IMR-90 (cell line): ENCODE measurements at regions not wholly inside any gene's neighbourhood (a gene's known extent, or its start where the extent isn't known, plus 50 kb on each side); places are given as distances from the start of the nearest gene placed in this dataset.

Experiments
- ATAC-seq: fragments of 200-7000 bp; cut with Tn5 transposase; 2 replicates; pipeline ENCODE4 v1.9.1; 2020; ENCODE audit warnings: low read depth, mild to moderate bottlenecking, moderate library complexity
- BruUV-seq: library from RNA; stranded (reverse); fragments of 400-500 nt; replicated peaks from 2 replicates; lab custom pipeline; 2021; lab: Mats Ljungman, UMichigan
- CTCF ChIA-PET: fragments of 300-600 bp; formaldehyde crosslinking; extraction: SDS; loops from one replicate; lab custom pipeline; 2021; ENCODE audit warnings: antibody characterized with exemption; lab: Yijun Ruan, JAX
- POLR2A ChIA-PET: fragments of 300-600 bp; sonication (Branson Sonifier 250); formaldehyde crosslinking; loops from one replicate; lab custom pipeline; 2022; ENCODE audit warnings: antibody characterized with exemption; ENCODE audit not compliant: unreplicated experiment; lab: Charles Lee
- DNase-seq: peaks from one replicate; pipeline ENCODE4 v3.0.0; 2013
- H2AFZ ChIP-seq: replicated peaks from 2 replicates; pipeline ENCODE3; 2013; ENCODE audit warnings: low read length, mild to moderate bottlenecking; ENCODE audit not compliant: poor library complexity
- H2AK5ac ChIP-seq: 2 replicates; pipeline ENCODE4 v1.6.1; 2013; ENCODE audit warnings: low read depth, low read length, inconsistent platforms
- H2AK9ac ChIP-seq: replicated peaks from 2 replicates; pipeline ENCODE3; 2013; ENCODE audit warnings: mild to moderate bottlenecking, low read depth, low read length, moderate library complexity; ENCODE audit not compliant: poor library complexity
- H2BK120ac ChIP-seq: 2 replicates; pipeline ENCODE4 v1.6.1; 2013; ENCODE audit warnings: low read depth, low read length, inconsistent platforms
- H2BK15ac ChIP-seq: 3 replicates; pipeline ENCODE4 v1.6.1; 2013; ENCODE audit warnings: low read depth, low read length, inconsistent platforms
- H2BK20ac ChIP-seq: 2 replicates; pipeline ENCODE4 v1.6.1; 2013; ENCODE audit warnings: low read depth, mild to moderate bottlenecking, inconsistent platforms, low read length, moderate library complexity
- H2BK5ac ChIP-seq: 2 replicates; pipeline ENCODE4 v1.6.1; 2013; ENCODE audit warnings: mild to moderate bottlenecking, low read depth, low read length, inconsistent platforms; ENCODE audit not compliant: poor library complexity, severe bottlenecking
- H3K14ac ChIP-seq: replicated peaks from 2 replicates; pipeline ENCODE4 v1.6.1; 2013; ENCODE audit warnings: low read depth, low read length, inconsistent platforms
- H3K18ac ChIP-seq: 2 replicates; pipeline ENCODE4 v1.6.1; 2013; ENCODE audit warnings: low read depth, low read length, control low read depth
- H3K23ac ChIP-seq: 2 replicates; pipeline ENCODE4 v1.6.1; 2013; ENCODE audit warnings: low read depth, low read length, inconsistent platforms
- H3K27ac ChIP-seq: 2 replicates; pipeline ENCODE4 v1.5.1; 2013; ENCODE audit warnings: mild to moderate bottlenecking, control low read depth, low read length; ENCODE audit not compliant: insufficient read depth
- H3K27me3 ChIP-seq: 2 replicates; pipeline ENCODE4 v1.6.1; 2013; ENCODE audit warnings: low read length; ENCODE audit not compliant: control insufficient read depth, insufficient read depth
- H3K36me3 ChIP-seq: 2 replicates; pipeline ENCODE4 v1.6.1; 2013; ENCODE audit warnings: low read length, mixed read lengths; ENCODE audit not compliant: control insufficient read depth, insufficient read depth
- H3K4ac ChIP-seq: 2 replicates; pipeline ENCODE4 v1.6.1; 2013; ENCODE audit warnings: low read depth, low read length, inconsistent platforms
- H3K4me1 ChIP-seq: 2 replicates; pipeline ENCODE4 v1.6.1; 2013; ENCODE audit warnings: low read length, mixed read lengths; ENCODE audit not compliant: control insufficient read depth, insufficient read depth
- H3K4me2 ChIP-seq: 2 replicates; pipeline ENCODE4 v1.6.1; 2013; ENCODE audit warnings: low read depth, mild to moderate bottlenecking, control low read depth, low read length, moderate library complexity
- H3K4me3 ChIP-seq: 2 replicates; pipeline ENCODE4 v1.5.1; 2013; ENCODE audit warnings: low read depth, mild to moderate bottlenecking, control low read depth, low read length, moderate library complexity; ENCODE audit not compliant: insufficient read depth
- H3K56ac ChIP-seq: 2 replicates; pipeline ENCODE4 v1.6.1; 2013; ENCODE audit warnings: low read length, inconsistent platforms; ENCODE audit not compliant: insufficient read depth; ENCODE audit errors: extremely low read depth
- H3K79me1 ChIP-seq, 2 experiments: 2 replicates each; pipeline ENCODE4 v1.6.1; 2013; ENCODE audit warnings: low read length in 2 of 2, inconsistent platforms in 1 of 2, low read depth in 1 of 2
- H3K9ac ChIP-seq: 2 replicates; pipeline ENCODE4 v1.6.1; 2013; ENCODE audit warnings: low read depth, low read length, control low read depth
- H3K9me1 ChIP-seq: 2 replicates; pipeline ENCODE4 v1.6.1; 2013; ENCODE audit warnings: low read length, inconsistent platforms; ENCODE audit not compliant: insufficient read depth
- H3K9me3 ChIP-seq: 2 replicates; pipeline ENCODE4 v1.6.1; 2013; ENCODE audit warnings: low read length; ENCODE audit not compliant: control insufficient read depth, insufficient read depth
- H4K20me1 ChIP-seq: 2 replicates; pipeline ENCODE4 v1.6.1; 2013; ENCODE audit warnings: low read length, inconsistent platforms; ENCODE audit not compliant: insufficient read depth
- H4K5ac ChIP-seq: 2 replicates; pipeline ENCODE4 v1.6.1; 2013; ENCODE audit warnings: mild to moderate bottlenecking, low read depth, low read length, control low read depth
- H4K8ac ChIP-seq, 2 experiments: 2 replicates each; pipeline ENCODE4 v1.6.1; 2013; ENCODE audit warnings: low read depth in 2 of 2, low read length in 2 of 2, control low read depth in 1 of 2, inconsistent platforms in 1 of 2
- H4K91ac ChIP-seq: 2 replicates; pipeline ENCODE4 v1.6.1; 2013; ENCODE audit warnings: low read depth, low read length, inconsistent platforms; ENCODE audit not compliant: insufficient read depth
- BHLHE40 ChIP-seq: fragments of 150-350 bp; IDR thresholded peaks from 2 replicates; pipeline ENCODE4 v1.6.1; 2016; ENCODE audit warnings: mild to moderate bottlenecking, low read depth, low read length
- dilution Hi-C: fragments of 300-500 bp; cut with HindIII; formaldehyde crosslinking; loops from one replicate; pipeline ENCODE4 v1.14.3; 2018; ENCODE audit warnings: low sequenced_read_pairs; ENCODE audit not compliant: unreplicated experiment
- in situ Hi-C: fragments of 300-500 bp; cut with MboI; formaldehyde crosslinking; loops from 3 replicates; pipeline ENCODE4 v1.14.3; 2019; ENCODE audit warnings: low sequenced_read_pairs, inconsistent platforms, mixed read lengths
- intact Hi-C: fragments of 100-400 bp; cut with micrococcal nuclease; formaldehyde crosslinking; loops from 2 replicates; pipeline ENCODE4 v1.10.0; 2022

- BruUV-seq, result no TSS peak
- H3K23ac ChIP-seq, result no peak overlapping the region
- CTCF ChIA-PET, result no interaction called here
These were observed 136.3 kb upstream of the SHB start for GRCh38 chr9:38205279-38205678.

More at GRCh38 chr9:38205279-38205678, 136.3 kb upstream of the SHB start:
- Histone ChIP-seq H3K4me1 (no peaks in the 10 kb centered on the region), H2BK20ac (no peak overlapping the region), H2AK9ac (no peak overlapping the region), H2BK15ac (no peak overlapping the region), H2AK5ac (no peak overlapping the region), H3K9ac (no peak overlapping the region), H3K9me1 (no peaks in the 10 kb centered on the region), H4K5ac (no peak overlapping the region), H4K91ac (no peak overlapping the region), H3K4me3 (no peak overlapping the region), H3K18ac (no peak overlapping the region), H2BK5ac (no peak overlapping the region), H3K4ac (no peak overlapping the region), H4K20me1 (no peaks in the 10 kb centered on the region), H3K4me2 (no peak overlapping the region), H4K8ac (no peak overlapping the region), H3K36me3 (no peaks in the 10 kb centered on the region), H2AFZ (no peak overlapping the region), H2BK120ac (no peak overlapping the region), H3K79me1 (no peaks in the 10 kb centered on the region), H3K56ac (no peak overlapping the region), H3K9me3 (peaks cover 7% of the 10 kb centered on the region), H3K27me3 (peaks cover 19% of the 10 kb centered on the region), H3K14ac (no peak overlapping the region), H3K27ac (no peak overlapping the region)
- ATAC-seq (no peak), DNase-seq (no peak)
- POLR2A ChIA-PET, result no interaction called here
- no peak for TF ChIP-seq BHLHE40
- dilution Hi-C loops, result no loop called here
- intact Hi-C loops, result no loop called here
- in situ Hi-C loops, result no loop called here
